HCEC 1CT (cell line): ENCODE measurements at regions not wholly inside any gene's neighbourhood (a gene's known extent, or its start where the extent isn't known, plus 50 kb on each side); places are given as distances from the start of the nearest gene placed in this dataset.

Experiments
- DNase-seq: peaks from one replicate; pipeline ENCODE4 v3.0.0-alpha.2; 2017

DNA sequence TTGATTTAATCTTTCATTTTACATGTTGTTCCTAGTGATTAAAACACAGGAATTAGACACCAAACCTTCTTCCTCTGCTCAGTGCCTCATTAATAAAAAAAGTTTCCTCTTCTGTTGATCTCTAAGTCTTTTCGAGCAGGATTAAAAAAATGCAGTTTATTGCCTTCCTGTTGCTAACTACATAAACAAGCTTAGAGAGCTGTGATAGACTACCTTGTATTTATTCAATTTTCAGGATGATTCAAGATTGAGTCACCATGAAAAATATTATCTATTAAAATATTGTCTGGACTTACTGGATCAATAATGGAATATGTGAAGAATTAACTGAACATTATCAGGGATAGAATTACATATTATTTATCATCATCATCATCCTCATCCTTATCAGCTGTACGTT, 1089.6 kb upstream of the CNTNAP5 start:
- no peak for DNase-seq

DNA sequence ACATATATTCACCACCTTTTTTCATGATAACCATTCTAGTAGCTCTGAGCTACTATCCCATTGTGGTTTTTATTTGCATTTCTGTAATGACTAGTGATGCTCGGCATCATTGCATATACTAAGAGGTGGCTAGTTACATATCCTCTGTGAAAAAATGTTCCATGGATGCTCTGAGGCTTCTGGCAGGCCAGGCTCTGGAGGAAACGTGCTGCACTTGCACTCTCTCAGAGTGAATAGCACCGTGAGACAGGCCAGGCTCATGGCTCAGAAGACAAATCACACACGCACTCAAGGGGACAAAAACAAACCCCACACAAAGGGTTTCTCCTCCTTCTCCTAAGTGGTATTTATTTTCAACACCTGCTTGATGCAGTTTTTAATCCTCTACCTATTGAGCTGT, 1085.3 kb upstream of the CNTNAP5 start:
- no peak for DNase-seq

DNA sequence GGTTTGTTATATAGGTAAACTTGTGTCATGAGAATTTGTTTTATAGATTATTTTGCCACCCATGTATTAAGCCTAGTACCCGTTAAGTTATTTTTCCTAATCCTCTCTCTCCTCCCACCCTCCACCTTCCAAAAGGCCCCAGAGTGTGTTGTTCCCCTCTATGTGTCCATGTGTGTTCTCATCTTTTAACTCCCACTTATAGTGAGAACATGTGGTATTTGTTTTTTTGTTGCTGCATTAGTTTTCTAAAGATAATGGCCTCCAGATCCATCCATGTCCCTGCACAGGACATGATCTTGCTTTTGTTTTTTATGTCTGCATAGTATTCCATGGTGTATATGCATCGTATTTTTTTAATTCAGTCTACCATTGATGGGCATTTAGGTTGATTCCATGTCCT, 1075.6 kb upstream of the CNTNAP5 start:
- DNase-seq: no peak

DNA sequence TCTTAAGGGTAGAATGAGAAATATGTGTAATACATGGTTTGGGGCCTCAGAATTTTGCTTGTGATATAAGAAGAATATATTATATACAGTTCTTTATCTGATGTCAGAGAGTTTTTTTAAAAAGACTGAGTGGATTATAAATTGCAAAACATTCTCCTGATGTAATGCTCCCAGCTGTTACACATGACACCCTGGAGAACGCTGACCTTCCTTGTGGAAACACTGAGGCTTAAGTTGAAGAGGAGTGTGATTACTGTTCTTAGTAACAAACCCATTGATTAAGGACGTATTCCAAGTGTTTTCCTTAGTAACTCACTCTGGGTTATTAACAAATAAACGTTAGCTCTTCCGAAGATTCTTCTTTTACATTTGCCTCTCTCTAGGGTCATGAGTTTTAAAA, 1069.3 kb upstream of the CNTNAP5 start:
- DNase-seq: no peak

DNA sequence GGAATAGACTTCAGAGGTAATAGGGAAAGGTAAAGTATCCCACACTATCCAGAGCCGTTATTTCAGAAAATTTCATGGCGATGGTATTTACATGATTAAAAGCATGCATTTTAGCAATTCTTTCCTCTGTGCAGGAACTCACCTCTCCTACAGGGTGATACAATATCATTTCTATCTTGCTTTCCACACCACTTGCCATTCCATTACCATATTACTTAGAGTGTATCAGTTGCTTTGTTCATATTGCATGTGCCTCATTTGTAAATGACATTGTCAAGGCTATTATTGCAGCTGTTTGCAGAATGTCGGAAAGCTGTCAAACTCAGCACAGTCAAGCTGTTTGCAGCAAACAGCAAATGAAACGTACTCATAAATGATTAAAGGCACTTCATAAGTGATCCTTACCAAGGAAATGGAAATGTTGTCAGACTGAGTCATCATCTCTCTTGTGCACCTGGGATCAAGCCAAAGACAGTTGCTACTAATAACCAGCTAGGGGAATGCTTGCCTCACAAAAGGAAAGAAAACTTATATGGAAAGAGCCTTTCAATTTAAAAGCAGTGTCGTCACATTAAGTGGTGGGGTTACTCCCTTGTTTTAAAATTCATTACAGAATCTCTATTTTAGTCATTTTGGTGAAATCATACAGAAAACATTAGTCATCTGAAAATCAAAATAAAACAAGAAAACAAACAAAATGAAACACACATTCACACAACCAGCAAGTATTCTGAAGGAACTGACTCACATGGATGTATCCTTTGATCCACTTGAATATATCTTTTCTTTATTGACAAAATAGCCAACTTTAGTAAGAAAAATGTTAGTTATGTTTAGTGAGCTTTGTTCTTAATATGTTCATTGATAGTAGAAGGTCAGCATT, 1064.1 kb upstream of the CNTNAP5 start:
- DNase-seq: peak; percentile 11

DNA sequence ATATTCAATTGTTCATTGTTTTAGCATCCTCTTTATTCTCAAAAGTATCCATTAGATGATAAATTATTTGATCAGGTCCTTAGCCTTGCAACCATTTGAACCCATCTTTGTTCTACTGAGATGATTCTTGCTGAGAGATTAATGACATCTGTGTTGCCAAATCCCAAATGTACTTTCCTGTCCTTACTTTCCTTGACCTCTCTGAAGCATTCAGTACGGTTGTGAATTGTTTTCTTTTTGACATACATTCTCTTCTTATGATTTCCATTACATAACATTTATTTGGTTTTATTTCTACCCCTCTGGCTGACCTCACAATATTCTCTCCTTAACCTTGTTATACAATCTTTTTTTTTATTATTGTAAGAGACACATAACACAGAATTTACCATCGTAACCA, 1058.6 kb upstream of the CNTNAP5 start:
- no peak for DNase-seq

DNA sequence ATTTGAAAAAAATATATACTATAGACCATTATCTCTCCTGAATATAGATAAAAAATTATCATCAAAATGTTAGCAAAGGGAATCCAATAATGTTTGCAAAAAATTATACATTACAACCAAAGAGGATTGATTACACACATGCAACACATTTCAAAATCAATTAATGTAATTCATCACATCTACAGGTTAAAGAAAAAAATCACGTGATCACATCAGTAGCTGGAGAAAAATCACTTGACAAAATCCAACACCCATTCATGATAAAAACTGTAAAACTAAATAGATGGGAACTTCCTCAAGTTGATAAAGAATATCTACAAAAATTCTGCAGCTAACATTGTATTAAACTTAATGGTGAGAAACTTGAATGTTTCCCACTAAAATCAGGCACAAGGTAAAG, 1047.5 kb upstream of the CNTNAP5 start:
- DNase-seq: no peak

DNA sequence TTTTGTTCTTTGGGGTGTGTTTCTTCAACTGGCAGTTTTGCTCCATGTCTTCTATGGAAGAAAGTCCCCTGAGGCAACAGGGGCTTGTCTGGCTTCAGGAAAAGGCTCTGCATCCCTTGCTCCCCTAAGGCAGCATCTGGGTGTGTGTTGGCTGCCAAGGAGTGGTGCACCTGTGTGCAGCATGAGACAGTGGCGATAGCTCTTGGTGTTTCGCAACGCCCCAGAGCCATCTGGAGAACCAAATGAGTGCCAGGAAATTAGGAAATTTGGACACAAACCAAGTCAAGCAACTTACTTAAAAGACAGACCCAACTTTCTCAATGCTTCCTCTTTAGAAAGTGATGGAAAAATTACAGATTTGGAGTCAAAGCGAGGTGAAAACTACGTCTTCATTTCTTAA, 1044.4 kb upstream of the CNTNAP5 start:
- peak; percentile 1 for DNase-seq

DNA sequence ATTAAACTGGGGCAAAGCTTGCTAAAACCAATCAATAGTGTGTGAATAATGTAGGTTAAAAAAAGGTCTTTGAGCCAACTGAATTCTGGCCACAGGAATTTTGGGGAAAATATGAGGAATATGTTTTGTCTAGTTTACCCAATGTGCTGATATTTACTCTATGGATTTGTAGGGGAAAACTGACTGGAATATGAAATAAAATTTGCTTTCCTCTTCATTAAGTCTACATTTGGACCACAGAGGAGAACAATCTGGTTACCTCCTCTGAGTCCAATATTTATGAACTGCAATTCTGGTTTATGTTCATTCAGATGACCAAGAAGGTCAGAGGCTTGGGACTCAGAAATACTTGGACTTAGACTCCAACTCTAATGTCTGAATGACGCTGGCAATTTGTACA, 1042.2 kb upstream of the CNTNAP5 start:
- no peak for DNase-seq

DNA sequence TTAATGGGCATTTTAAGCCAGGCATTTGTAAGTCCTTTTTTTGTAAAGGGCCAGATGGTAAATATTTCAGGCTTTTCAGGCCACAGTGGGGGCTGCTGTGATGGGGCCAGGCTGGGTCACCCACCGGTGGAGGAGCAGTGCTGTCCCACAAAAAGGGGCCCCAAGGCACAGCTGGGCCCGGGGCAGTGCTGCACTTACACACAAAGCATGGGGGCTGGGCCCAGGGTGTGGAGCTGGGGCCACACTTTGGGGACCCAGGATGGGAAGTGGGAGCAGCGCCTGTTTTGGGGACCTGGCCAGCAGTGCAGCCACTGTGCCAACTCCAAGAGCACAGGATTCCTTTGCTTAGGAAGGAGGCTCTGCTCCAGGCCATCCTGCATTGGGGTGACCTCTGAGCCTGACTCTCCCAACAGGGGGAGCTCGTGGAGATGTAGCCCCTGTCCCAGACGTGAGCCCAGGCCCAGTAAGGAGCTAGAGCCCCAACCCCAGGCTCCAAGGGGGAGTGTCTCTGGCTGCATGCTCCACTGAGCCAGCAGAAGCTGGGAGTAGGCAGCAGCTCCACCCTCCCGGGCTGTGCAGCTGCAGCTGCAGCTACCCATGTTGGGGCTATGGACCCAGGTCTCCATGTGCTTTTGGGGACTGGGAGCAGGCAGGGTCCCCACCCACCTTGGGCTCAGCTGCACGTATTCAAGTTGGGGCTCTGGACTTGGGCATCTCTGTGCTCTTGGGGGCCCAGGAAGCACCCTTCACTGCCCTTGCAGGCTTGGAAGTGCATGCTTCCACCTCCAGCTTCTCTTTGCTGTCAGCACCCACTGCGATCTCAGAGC, 1036.5 kb upstream of the CNTNAP5 start:
- DNase-seq: no peak

DNA sequence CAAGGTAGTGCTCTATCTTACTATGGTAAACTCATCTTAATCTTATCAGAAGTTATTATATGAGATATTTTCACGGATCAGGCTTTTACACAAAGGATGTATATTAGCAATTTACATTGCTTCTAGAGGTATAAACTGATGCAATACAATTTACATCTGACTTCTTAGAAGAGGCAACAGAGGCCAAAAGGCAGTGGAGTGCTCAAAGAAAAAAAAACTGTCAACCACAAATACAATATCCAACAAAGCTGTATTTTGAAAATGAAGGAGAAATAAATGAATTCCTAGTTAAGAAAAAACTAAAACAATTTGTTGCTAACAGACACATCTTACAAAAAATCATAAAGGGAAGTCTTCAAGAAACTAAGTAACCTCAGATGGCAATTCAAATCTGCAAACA, 1031.5 kb upstream of the CNTNAP5 start:
- DNase-seq: no peak

DNA sequence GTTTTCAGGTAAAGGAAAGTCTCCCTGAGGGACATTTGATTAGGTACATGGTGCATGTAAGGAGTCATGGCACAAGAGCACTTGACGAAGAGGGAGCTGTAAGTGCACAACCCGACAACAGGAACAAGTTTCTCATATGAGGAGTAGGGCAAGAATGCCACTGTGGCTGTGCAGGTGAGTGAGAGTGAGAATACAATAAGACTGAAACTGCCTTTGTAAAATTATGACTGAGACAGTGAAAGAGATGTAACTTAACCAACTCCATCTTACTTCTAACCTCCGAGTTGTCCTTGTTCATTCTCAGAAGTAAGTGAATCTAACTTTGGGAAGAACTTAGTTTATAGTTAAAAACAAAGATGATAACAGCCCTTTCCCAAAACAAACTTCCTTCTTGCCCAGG, 1025.8 kb upstream of the CNTNAP5 start:
- DNase-seq: no peak

DNA sequence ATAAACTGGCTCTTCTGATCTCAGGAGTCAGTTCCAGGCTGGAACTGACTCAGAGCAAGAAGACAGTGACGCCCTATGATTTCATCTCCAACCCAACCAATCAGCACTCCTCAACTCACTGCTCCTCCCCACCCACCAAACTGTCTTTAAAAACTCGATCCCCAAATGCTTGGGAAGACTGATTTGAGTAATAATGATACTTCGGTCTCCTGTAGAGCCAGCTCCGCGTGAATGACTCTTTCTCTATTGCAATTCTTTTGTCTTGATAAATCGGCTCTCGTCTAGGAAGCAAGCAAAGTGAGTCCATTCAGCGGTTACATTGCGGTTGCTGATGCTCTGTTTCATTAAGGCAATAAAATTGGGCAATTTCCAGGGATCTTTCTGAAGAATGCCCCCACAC, 1025.3 kb upstream of the CNTNAP5 start:
- DNase-seq: no peak

DNA sequence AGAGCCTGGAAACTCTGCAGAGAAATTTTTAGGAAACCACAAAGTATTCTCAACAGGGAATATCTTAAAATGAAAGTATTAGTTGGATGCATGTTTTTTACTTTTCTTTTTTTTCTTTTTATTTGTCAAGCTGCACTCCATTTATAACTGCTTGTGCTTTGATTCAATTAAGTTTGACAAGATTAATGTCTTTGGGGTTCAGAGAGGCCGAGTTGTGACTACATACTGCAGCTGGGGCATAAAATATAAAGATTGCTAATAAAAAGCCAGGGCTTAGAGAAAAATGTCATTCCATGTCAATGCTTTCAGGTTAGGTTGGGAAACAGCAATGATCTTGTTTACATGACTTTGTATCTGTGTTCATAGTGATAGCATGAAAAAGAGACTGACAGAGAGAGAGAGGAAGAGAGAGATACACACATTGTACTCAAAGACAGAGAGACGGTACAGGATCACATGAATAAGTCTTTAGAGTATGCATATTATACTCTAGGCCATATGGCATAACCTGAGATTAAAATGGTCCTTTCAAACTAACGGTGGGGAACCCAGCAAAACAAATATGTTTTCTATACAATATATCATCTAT, 1022.3 kb upstream of the CNTNAP5 start:
- DNase-seq: no peak

DNA sequence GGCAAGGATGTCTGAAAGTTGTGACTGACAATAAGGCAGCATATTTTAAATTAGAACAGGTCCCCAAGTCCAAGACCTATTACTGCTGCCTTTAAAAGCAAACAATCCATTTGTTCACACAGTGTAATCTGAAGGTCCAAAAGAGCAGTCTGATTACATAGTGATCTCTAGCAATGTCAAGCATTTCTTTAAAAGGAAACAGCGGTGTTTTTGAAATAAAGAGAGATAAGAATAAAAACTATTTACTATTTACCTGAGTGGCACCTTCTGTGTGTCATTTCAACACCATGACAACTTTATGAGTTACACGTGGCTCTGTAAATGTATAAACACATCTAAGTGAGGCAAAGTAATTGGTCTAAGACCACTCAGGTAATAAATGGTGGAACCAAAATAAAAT, 1009.9 kb upstream of the CNTNAP5 start:
- no peak for DNase-seq

DNA sequence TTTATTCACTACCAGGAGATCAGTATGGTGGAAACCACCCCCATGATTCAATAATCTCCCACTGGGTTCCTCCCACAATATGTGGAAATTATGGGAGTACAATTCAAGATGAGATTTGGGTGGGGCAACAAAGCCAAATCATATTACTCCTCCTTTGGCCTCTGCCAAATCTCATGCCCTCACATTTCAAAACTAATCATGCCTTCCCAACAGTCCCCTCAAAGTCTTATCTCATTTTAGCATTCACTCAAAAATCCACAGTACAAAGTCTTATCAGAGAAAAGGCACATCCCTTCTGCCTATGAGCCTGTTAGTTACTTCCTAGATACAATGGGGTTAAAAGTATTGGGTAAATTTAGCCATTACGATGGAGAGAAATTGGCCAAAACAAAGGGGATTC, 989.5 kb upstream of the CNTNAP5 start:
- no peak for DNase-seq

DNA sequence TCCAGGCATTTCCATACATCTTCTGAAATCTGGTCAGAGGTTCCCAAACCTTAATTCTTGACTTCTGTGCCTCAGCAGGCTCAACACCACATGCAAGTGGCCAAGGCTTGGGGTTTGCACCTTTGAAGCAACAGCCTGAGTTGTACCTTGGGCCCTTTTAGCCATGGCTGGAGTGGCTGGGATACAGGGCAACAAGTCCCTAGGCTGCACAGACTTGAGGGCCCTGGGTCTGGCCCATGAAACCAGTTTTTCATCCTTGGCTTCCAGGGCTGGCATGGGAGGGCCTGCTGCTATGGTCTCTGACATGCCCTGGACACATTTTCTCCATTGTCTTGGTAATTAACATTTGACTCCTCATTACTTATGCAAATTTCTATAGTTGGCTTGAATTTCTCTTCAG, 988.8 kb upstream of the CNTNAP5 start:
- no peak for DNase-seq

DNA sequence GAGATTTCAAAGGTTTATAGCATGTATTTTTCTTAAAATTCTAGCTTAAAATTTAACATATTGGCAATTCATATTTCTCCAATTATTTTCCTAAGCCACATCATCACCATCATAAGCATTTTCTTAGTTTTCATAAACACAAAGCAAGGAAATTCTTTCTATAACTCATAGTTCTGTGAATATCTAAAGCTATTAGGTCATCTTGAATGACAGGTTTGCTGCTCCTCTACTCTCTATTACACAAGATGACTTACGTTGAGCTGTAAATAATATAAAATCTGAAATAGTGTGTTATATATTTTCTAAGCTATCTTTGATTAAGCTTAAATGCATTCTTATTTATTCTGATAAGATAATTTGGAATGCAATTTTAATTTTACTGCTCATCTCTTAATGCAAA, 984.6 kb upstream of the CNTNAP5 start:
- DNase-seq: no peak

DNA sequence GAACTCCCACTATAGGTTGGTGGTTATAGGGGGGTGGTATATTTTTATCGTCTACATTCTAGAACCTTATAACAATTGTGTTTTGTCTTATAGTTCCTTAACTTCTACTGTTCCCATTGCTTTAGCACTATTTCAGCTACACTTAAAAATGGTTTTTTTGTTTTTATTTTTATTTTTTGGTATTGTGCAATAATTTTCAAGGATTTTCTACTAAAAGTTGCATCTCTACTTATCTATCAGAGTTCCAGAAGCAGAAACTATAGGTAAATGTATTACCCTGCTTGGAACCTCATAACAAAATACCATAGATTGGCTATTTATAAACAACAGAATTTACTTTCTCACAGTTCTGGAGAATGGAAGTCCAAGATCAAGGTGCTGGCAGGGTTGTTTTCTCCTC, 981.6 kb upstream of the CNTNAP5 start:
- DNase-seq: no peak

DNA sequence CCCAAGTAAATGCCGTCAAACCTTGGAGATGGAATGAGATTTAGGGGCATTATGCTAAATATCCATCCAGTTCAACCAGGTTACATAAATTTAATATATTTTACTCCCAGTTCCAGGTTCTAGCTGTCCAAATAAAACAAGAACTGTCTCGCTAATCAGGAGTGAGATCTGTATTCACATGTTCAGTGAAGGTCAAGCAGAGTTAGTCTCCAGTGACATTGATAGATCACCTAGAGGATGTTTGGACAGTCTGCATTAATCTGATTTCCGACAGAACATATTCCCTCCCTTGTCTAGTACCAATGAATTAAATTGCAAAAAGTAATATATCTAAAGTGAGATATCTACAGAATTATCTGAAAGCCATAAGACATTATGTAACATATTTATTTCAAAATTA, 979.4 kb upstream of the CNTNAP5 start:
- DNase-seq: no peak

DNA sequence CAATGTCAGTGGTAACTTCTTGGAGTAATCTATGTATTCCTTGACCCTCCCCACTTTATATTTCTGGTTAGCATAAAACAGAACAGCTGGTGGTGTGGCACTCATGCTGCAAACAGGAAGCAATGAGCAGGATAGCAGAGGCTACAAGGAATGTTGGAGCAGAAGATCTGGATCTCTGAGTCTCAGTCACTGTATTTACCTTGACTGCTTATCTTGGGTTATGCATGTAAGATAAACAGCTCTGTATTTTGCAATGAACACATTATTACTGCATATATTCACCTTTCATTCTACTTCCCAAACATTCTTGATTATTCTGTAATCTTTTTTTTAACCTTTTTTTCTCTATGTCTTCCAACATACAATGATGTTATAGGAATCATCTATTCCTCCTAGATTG, 977.9 kb upstream of the CNTNAP5 start:
- DNase-seq: no peak

DNA sequence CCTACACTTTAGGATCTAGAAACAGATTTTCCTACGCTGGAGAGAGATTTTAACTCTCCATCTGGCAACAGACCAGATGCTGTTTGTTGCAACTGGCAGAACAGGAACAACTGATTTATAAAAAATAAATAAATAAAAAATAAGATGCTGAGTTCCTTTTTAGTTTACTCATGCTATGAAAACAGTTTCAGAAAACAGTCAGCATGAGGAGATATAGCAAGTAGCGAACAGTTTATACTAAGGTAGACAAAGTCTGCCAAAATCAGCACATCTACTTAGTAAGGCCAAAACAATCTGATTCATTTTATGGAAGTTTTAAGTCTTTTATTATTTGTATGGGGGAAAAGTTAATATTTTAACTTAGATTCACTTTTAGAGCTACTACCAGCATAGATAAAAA, 974.0 kb upstream of the CNTNAP5 start:
- no peak for DNase-seq

DNA sequence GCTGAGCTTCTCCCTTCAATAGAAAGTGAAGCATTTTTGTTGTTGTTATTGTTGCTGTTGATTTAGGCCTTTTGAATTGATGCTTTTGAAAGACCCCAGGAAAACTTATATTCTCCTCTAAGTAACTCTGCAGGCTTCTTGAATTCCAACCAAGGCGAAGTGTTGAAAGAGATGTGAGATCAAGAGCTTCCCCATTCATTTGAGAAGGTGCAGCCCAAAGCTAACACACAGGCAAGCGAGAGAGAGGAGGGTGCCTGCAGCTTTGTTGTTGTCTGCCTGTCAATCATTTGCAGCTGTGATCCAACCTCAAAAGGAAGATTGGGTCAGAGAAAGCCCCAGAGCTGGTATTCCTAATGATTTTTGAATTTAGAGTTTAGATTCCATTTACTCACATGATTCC, 963.6 kb upstream of the CNTNAP5 start:
- DNase-seq: no peak

DNA sequence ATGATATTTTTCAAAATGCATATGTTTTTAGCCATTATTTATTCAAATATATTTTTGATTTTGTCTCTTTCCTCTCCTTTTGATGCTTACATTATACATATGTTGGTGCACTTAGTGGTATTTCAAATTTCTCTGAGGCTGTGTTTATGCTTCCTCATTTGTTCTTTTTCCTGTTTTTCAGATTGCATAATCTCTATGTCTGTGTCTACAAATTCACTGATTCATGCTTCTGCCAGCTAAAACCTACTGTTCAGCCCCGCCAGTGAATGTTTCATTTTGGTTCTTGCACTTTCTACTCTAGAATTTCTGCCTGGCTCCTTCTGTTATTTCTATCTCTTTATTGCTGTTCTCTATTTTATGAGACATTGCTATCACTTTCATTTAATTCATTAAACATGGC, 951.7 kb upstream of the CNTNAP5 start:
- DNase-seq: no peak
